Breast epithelium (tissue), 3 donors: ENCODE measurements at regions not wholly inside any gene's neighbourhood (a gene's known extent, or its start where the extent isn't known, plus 50 kb on each side); places are given as distances from the start of the nearest gene placed in this dataset.
"Not testable (repeated sequence)": the region's sequence is repeated elsewhere in the genome, so short reads cannot be mapped to it uniquely, and the experiment has no call there.

Experiments used
- CTCF ChIP-seq, 3 donors: fragments of 450-650 bp; IDR thresholded peaks; one replicate each; pipeline ENCODE4 v1.5.1; 2016 to 2017; ENCODE audit warnings: antibody characterized with exemption in 3 of 3, mild to moderate bottlenecking in 3 of 3, moderate library complexity in 3 of 3
- POLR2A ChIP-seq: fragments of 450-650 bp; IDR thresholded peaks from one replicate; pipeline ENCODE4 v1.6.1; 2016; ENCODE audit warnings: antibody characterized with exemption, mild to moderate bottlenecking, moderate library complexity

DNA sequence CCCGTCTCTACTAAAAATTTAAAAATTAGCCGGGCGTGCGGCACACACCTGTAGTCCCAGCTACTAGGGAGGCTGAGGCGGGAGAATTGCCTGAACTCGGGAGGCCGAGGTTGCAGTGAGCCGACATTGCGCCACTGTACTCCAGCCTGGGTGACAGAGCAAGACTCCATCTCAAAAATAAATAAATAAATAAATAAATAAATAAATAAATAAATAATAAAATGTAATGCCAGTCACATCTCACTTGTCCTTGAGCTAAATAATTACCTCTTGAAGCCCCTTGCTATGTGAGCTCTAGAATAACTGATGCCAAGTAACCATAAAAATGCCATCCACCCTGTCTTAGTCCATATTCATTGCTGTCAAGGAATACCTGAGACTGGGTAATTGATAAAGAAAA lies 182.3 kb upstream of the ZNF644 start:
- TF ChIP-seq POLR2A; CTCF (IDR thresholded peaks at IDR 0.05): not testable (repeated sequence)
